Right ventricle myocardium inferior (tissue), 1 donor: ENCODE measurements at regions not wholly inside any gene's neighbourhood (a gene's known extent, or its start where the extent isn't known, plus 50 kb on each side); places are given as distances from the start of the nearest gene placed in this dataset.

Source experiments
- ATAC-seq: fragments of 200-7000 bp; cut with Tn5 transposase; one replicate; pipeline ENCODE4 v1.9.1; 2020; ENCODE audit warnings: mild to moderate bottlenecking, moderate library complexity
- DNase-seq: peaks from one replicate; pipeline ENCODE4 v3.0.0; 2021; ENCODE audit errors: missing footprints
- intact Hi-C: fragments of 100-400 bp; cut with DNase I; formaldehyde crosslinking; loops from one replicate; pipeline ENCODE4 v1.11.0; 2022
- donor health status: DM: no; HTN: yes; CAD: no; lungs with severe emphysema.

- intact Hi-C loops: no loop called here
- no peak for ATAC-seq
Observed at GRCh38 chr11:28858076-28858475, 749.9 kb downstream of the METTL15 start.

DNA sequence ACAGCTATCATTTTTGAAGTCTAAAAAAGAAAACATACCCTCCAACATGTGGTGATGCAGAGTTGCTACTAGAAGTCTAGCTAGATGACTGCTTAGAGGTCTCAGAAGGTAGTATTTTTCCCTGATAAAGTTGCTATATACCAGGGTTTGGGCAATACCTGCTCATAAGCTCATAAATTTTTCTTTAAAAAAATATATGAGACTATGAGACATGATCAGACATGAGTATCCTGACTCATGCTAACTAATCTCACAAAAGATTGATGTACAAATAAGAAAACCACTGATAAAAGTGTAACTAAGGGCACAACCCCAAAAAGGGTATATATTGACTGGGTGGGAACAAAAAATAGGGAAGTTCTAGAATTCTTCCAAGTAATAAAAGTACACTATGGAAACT, 740.9 kb downstream of the METTL15 start:
- DNase-seq (no peak), ATAC-seq (no peak)
- intact Hi-C loops: no loop called here

More at GRCh38 chr11:28858076-28858475, 749.9 kb downstream of the METTL15 start:
- no peak for DNase-seq

DNA sequence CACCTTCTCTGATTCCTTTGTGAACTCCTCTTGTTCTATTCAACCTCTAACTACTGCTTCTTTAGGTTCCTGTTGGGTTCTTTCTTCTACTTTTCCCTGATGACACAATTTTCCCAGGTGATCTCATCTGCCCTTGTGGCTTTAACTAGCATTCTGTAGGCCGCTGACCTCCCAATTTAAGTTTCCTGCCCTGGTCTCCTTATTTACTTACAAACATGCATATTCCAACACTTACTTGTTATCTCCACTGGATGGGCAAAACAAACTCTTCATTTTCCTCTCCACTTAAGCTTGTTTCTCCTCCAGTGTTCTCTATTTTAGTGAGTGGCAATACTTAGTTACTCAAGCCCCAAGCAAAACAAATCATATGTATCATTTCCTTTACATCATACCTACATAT, 734.5 kb downstream of the METTL15 start:
- no peak for DNase-seq
- ATAC-seq: no peak
- intact Hi-C loops: no loop called here

GRCh38 chr11:28838741-28839140, 730.6 kb downstream of the METTL15 start:
- DNase-seq (no peak), ATAC-seq (no peak)
- intact Hi-C loops: no loop called here

GRCh38 chr11:28837599-28837998, 729.4 kb downstream of the METTL15 start:
- ATAC-seq (no peak), DNase-seq (no peak)
- intact Hi-C loops: no loop called here

- DNase-seq: no peak
- ATAC-seq: no peak
- intact Hi-C loops: no loop called here
Observed at GRCh38 chr11:28836285-28837081, 728.3 kb downstream of the METTL15 start.

- ATAC-seq: no peak
- DNase-seq: no peak
- intact Hi-C loops: no loop called here
Observed at GRCh38 chr11:28835790-28836189, 727.6 kb downstream of the METTL15 start.

DNA sequence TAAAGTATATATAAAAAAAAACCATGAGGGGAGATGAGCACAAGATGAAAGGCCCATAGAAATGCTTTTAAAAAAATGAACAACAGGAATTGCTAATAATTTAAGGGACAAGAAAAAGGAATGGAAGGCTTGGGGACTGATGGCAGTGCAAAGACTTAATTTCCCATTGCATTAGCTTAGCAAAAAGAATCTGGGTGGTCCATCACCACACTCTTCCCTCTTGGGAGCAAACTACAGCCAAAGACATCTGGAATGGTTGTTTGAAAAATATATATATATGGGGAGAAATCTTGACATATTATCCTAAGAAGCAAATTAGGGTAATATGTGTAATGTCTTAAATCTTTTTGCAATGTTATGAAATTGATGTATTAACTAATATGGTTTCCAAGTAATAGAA, 727.1 kb downstream of the METTL15 start:
- intact Hi-C loops: no loop called here
- DNase-seq: no peak
- ATAC-seq: no peak

DNA sequence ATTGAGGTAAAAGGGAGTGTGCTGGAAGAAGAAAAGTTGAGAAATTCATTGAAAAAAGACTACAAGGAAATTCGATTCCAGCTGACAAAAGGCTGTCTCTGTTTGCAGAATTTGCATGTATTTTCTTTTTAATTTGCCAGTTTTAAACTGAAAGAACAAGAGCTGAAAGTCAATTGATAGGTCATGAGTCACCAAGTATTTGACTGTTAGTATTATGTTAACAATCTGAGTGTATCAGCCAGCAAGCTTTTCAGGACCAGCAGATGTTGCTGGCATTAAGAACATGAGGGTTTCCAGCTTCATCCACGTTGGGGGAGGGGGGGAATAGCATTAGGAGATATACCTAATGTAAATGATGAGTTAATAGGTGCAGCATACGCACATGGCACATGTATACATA, 726.7 kb downstream of the METTL15 start:
- ATAC-seq (no peak), DNase-seq (no peak)
- intact Hi-C loops: no loop called here

DNA sequence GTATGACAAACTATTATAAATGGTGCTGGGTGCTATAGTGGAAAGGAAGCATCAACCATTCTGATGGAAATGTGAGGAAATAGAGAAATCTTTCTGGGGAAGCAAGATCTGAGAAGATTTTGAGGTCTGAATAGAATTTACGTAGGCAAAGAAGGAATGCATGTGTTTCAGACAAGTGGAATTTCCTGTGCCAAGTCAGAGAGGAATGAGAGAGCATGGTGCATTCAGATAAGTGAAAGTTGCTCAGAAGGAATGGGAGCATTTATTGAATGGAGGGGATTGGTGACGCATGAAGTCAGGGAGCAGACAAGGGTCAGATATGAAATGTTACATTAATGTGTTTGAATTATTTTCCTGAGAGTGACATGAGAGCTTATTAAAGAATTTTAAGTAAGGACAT, 725.5 kb downstream of the METTL15 start:
- intact Hi-C loops: no loop called here
- DNase-seq: no peak
- ATAC-seq: no peak

GRCh38 chr11:28833169-28833568, 725.0 kb downstream of the METTL15 start:
- intact Hi-C loops: no loop called here
- no peak for DNase-seq
- no peak for ATAC-seq

DNA sequence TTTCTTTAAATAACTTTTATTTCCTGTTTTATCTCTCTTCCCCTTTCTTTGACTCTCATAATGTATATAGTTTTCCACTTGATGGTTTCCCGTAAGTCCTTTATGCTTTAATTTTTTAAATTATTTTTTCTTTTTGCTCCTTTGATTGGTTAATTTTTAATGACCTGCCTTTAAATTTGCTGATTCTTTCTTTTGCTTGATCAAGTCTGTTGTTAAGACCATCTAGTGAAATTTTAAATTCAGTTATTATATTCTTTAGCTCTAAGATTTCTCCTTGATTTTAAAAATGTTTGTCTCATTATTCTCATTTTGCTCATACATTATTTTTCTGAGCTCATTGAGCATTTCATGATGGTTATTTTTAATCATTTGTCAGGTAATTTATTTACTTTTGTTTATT, 718.6 kb downstream of the METTL15 start:
- DNase-seq (no peak), ATAC-seq (no peak)
- intact Hi-C loops: no loop called here

DNA sequence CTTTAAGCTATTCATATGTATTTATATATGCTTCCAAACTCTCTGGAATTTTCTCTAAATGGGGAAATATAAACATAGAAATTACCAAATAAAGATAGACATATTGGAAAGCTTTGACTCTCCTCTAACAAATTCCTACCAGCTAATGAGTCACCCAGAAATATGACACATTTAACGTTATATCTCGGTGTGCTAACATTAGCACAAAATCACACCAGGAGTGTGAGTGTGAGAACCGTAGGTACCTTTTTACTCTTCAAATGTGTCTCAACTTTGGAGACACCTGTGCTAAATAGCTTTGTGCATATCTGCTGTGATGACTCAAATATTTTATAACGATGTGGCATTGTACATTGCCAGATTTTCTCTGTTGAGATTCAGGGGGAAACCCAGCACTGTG, 714.4 kb downstream of the METTL15 start:
- no peak for DNase-seq
- no peak for ATAC-seq
- intact Hi-C loops: no loop called here

- no peak for DNase-seq
- intact Hi-C loops: no loop called here
- no peak for ATAC-seq
Observed at GRCh38 chr11:28820296-28820989, 712.3 kb downstream of the METTL15 start.

DNA sequence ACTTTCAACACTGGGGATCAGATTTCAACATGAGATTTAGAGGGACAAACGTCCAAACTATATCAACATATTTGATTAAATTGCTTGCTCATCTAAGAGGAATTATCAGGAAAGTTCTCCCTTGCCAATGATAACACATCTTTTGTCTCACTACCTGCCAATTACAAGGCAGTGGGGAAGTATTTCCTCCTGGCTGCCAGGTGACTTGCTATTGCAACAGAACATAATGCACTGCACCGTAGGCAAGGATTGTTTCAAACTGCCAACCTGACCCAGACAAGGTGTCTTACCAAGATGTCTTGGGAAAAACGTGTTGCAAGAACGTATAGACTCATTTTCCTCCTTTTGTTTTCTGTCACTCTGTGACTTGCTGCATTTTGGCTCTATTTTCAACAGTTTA, 711.6 kb downstream of the METTL15 start:
- ATAC-seq (no peak), DNase-seq (no peak)
- intact Hi-C loops: no loop called here

GRCh38 chr11:28815110-28815509, 706.9 kb downstream of the METTL15 start:
- intact Hi-C loops: no loop called here
- DNase-seq (no peak), ATAC-seq (no peak)

GRCh38 chr11:28808771-28809170, 700.6 kb downstream of the METTL15 start:
- no peak for DNase-seq
- no peak for ATAC-seq
- intact Hi-C loops: no loop called here

- intact Hi-C loops: loop anchor here (2.0 kb wide), 1 partner anchor 13 kb away; no protein-coding TSS in a partner anchor
- no peak for ATAC-seq
- no peak for DNase-seq
Observed at GRCh38 chr11:28799316-28799715, 691.1 kb downstream of the METTL15 start.

- no peak for ATAC-seq
- intact Hi-C loops: loop anchor here (2.0 kb wide), 1 partner anchor 15 kb away; no protein-coding TSS in a partner anchor
- no peak for DNase-seq
Observed at GRCh38 chr11:28798286-28798685, 690.1 kb downstream of the METTL15 start.

DNA sequence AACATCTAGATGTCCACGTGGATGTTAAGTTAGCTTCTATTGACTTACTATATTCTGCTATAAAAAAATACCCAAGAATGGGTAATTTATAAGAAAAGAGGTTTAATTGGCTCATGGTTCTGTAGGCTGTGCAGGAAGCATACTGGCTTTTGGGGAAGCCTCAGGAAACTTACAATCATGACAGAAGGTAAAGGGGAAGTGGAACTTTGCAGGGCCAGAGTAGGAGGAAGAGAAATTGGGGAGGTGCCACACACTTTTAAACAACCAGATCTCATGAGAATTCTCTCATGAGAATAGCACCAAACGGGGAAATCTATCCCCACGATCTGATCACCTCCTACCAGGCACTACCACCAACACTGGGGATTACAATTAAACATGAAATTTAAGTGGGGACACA, 689.3 kb downstream of the METTL15 start:
- intact Hi-C loops: no loop called here
- ATAC-seq (no peak), DNase-seq (no peak)
